ENCODE measurements at regions not wholly inside any gene's neighbourhood (a gene's known extent, or its start where the extent isn't known, plus 50 kb on each side); places are given as distances from the start of the nearest gene placed in this dataset.

DNA sequence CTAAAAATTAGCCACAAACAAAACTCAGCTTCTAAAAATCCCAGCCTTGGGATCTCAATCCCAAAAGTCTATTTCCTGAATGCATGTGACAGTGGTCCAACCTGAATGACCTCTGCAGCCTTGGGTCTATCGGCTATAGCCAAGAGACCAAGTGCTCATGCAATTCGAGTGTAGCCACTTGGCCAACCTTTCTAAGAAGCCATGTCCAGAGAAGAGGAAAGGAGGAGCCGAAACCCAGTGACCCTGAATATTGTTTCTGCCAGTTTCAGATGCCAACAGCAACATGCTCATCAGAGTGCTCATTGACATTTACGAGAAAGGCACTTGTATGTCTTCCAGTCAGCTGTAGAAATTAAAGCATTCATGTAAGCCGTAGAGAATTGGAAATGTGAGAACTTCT is 1231.9 kb downstream of the NLGN4Y start:
- no peak for ATAC-seq (replicated peaks)
- Mint-ChIP-seq H3K9me3 (no peaks in the 10 kb centered on the region), H3K4me3 (no peak overlapping the region), H3K36me3 (ENCODE audit: low read depth) (no peaks in the 10 kb centered on the region), H3K4me1 (no peaks in the 10 kb centered on the region), H3K27ac (no peak overlapping the region), H3K27me3 (no peaks in the 10 kb centered on the region)

DNA sequence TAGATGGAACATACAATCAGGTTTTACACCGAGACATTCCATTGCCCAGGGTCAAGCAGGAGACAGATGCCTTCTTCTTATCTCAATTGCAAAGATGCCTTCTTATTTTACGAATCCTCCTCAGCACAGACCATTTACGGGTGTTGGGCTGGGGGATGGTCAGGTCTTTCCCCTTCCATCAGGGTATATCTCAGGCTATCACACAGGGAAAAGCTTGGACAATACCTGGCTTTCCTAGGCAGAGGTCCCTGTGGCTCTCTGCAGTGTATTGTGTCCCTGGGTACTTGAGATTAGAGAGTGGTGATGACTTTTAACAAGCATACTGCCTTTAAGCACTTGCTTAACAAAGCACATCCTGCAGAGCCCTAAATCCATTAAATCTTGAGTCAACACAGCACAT is 1249.2 kb downstream of the NLGN4Y start:
- Mint-ChIP-seq H3K9me3 (no peaks in the 10 kb centered on the region), H3K4me1 (no peaks in the 10 kb centered on the region), H3K27ac (no peak overlapping the region), H3K4me3 (no peak overlapping the region), H3K36me3 (ENCODE audit: low read depth) (no peaks in the 10 kb centered on the region), H3K27me3 (no peaks in the 10 kb centered on the region)
- ATAC-seq (replicated peaks), result no peak

DNA sequence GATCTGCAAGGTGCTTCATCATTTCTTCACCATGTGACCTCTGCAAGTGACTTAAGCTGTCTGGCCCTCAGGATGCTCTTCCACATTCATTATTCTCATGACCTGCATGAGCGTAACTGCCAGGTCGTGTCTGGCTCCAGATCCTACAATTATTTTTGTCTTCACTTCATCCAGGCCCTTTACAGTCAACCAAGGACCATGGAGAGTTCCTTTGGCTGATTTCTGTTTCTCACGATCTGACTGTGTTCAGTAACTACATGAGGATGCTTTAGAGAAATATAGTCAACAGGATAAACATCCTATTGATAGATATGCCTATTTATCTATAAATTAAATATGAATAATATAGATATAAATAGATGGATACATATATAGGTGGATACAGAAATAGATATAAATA is 1251.6 kb downstream of the NLGN4Y start:
- no peak for ATAC-seq (replicated peaks)
- Mint-ChIP-seq H3K4me1 (no peaks in the 10 kb centered on the region), H3K4me3 (no peak overlapping the region), H3K36me3 (ENCODE audit: low read depth) (no peaks in the 10 kb centered on the region), H3K27me3 (no peaks in the 10 kb centered on the region), H3K27ac (no peak overlapping the region), H3K9me3 (no peaks in the 10 kb centered on the region)

DNA sequence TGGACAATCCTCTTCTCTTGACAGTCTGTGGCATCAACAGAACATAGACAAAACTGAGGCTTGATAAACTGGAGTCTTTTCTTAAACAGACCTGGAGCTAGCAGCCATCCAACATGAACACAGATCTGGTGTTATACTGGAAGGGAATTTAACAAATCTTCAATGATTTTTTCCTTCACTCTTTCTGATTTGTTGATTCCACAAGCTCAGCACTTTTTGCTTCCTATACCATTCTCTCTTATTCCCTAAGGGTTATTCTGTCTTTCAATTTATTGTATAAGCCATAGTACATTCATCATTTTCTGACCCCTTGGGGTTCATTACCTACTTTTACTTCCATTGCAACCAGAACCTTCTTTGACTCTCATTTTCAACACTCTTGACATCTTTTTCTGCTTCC is 1255.6 kb downstream of the NLGN4Y start:
- Mint-ChIP-seq H3K4me1 (no peaks in the 10 kb centered on the region), H3K36me3 (ENCODE audit: low read depth) (no peaks in the 10 kb centered on the region), H3K9me3 (peaks cover 4% of the 10 kb centered on the region), H3K27me3 (no peaks in the 10 kb centered on the region), H3K4me3 (no peak overlapping the region), H3K27ac (no peak overlapping the region)
- ATAC-seq (replicated peaks), result no peak

GRCh38 chrY:15800021-15800420 is 1275.7 kb downstream of the NLGN4Y start:
- H3K27ac Mint-ChIP-seq, result no peak overlapping the region
- H3K27me3 Mint-ChIP-seq, result no peaks in the 10 kb centered on the region
- no peaks in the 10 kb centered on the region for H3K36me3 Mint-ChIP-seq (ENCODE audit: low read depth)
- H3K4me3 Mint-ChIP-seq, result no peak overlapping the region
- H3K4me1 Mint-ChIP-seq, result no peaks in the 10 kb centered on the region
- no peak for ATAC-seq (replicated peaks)
- no peaks in the 10 kb centered on the region for H3K9me3 Mint-ChIP-seq

GRCh38 chrY:15805985-15806384 is 1281.7 kb downstream of the NLGN4Y start:
- no peak for ATAC-seq (replicated peaks)
- no peak overlapping the region for H3K4me3 Mint-ChIP-seq
- H3K27me3 Mint-ChIP-seq, result no peaks in the 10 kb centered on the region
- no peak overlapping the region for H3K27ac Mint-ChIP-seq
- H3K9me3 Mint-ChIP-seq, result no peaks in the 10 kb centered on the region
- no peaks in the 10 kb centered on the region for H3K4me1 Mint-ChIP-seq
- H3K36me3 Mint-ChIP-seq (ENCODE audit: low read depth), result no peaks in the 10 kb centered on the region

DNA sequence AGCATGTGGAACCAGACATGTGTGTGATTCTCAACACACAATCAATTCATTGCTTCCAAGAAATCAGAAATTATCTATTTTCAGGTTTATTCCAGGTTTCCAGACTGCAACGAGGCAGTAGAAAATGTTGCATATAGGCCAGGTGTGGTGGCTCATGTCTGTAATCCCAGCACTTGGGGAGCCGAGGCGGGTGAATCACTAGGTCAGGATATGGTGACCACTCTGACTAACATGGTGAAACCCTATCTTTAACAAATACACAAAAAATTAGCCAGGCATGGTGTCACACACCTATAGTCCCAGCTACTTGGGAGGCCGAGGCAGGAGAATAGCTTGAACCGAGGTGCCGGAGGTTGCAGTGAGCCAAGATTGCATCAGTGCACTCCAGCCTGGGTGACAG is 1289.9 kb downstream of the NLGN4Y start:
- Mint-ChIP-seq H3K27ac (no peak overlapping the region), H3K9me3 (peaks cover 9% of the 10 kb centered on the region), H3K4me1 (no peaks in the 10 kb centered on the region), H3K27me3 (no peaks in the 10 kb centered on the region), H3K4me3 (no peak overlapping the region), H3K36me3 (ENCODE audit: low read depth) (no peaks in the 10 kb centered on the region)
- no peak for ATAC-seq (replicated peaks)
